DND-41 (cell line): ENCODE measurements at regions not wholly inside any gene's neighbourhood (a gene's known extent, or its start where the extent isn't known, plus 50 kb on each side); places are given as distances from the start of the nearest gene placed in this dataset.

ENCODE experiments used
- EZH2 ChIP-seq: IDR thresholded peaks from 3 replicates; pipeline ENCODE4 v1.6.1; 2012; ENCODE audit warnings: borderline replicate concordance, low read depth, mild to moderate bottlenecking, moderate library complexity, low read length, inconsistent platforms; ENCODE audit not compliant: severe bottlenecking
- TF ChIP-seq, protein P1 (sequence below): IDR thresholded peaks from 2 replicates; pipeline ENCODE4 v1.5.1; 2012; ENCODE audit warnings: borderline replicate concordance, low read length, moderate library complexity, mild to moderate bottlenecking; ENCODE audit not compliant: poor library complexity, severe bottlenecking; ENCODE audit errors: extremely low read depth

DNA sequence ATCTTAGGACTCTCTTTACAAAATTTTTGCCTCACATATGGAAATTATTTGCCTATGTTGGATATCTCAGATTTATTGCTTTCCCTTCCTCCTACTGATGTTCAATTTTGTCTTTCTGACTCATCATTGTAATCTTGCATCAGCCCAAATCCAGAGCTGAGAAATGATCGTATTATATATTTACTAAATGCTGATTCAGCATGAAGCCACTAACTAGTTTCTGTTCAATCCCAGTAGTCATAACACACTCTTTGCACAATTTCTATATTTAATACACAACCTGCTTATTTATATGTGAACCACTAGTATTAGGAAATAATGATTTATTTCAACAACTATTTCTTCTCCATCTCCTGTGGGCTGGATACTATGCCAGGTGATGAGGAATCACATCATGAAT lies 161.1 kb upstream of the PCDH17 start:
- TF ChIP-seq, protein P1, sequence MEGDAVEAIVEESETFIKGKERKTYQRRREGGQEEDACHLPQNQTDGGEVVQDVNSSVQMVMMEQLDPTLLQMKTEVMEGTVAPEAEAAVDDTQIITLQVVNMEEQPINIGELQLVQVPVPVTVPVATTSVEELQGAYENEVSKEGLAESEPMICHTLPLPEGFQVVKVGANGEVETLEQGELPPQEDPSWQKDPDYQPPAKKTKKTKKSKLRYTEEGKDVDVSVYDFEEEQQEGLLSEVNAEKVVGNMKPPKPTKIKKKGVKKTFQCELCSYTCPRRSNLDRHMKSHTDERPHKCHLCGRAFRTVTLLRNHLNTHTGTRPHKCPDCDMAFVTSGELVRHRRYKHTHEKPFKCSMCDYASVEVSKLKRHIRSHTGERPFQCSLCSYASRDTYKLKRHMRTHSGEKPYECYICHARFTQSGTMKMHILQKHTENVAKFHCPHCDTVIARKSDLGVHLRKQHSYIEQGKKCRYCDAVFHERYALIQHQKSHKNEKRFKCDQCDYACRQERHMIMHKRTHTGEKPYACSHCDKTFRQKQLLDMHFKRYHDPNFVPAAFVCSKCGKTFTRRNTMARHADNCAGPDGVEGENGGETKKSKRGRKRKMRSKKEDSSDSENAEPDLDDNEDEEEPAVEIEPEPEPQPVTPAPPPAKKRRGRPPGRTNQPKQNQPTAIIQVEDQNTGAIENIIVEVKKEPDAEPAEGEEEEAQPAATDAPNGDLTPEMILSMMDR: no peak
- no peak for TF ChIP-seq EZH2
